Bronchial epithelial cell (primary cell): ENCODE measurements at regions not wholly inside any gene's neighbourhood (a gene's known extent, or its start where the extent isn't known, plus 50 kb on each side); places are given as distances from the start of the nearest gene placed in this dataset.

Experiments used
- DNase-seq: peaks from one replicate; pipeline ENCODE4 v3.0.0-alpha.2; 2010; ENCODE audit warnings: low read depth
- FAIRE-seq: peaks from 2 replicates; lab custom pipeline; 2011; peaks lifted over from hg19 to GRCh38; lab: Jason Lieb, UNC
- H3K27me3 ChIP-seq: 2 replicates; pipeline ENCODE4 v1.5.1; 2011; ENCODE audit warnings: low read length; ENCODE audit not compliant: control insufficient read depth, insufficient read depth
- H3K36me3 ChIP-seq: 2 replicates; pipeline ENCODE4 v1.5.1; 2011; ENCODE audit warnings: low read length; ENCODE audit not compliant: control insufficient read depth, insufficient read depth
- H3K4me3 ChIP-seq: 2 replicates; pipeline ENCODE4 v1.5.1; 2011; ENCODE audit warnings: mild to moderate bottlenecking, low read depth, low read length, control low read depth
- TF ChIP-seq, protein P1 (sequence below): IDR thresholded peaks from 2 replicates; pipeline ENCODE4 v1.5.1; 2011; ENCODE audit warnings: mild to moderate bottlenecking, moderate library complexity, low read length, control low read depth, inconsistent platforms; ENCODE audit not compliant: insufficient read depth, severe bottlenecking

DNA sequence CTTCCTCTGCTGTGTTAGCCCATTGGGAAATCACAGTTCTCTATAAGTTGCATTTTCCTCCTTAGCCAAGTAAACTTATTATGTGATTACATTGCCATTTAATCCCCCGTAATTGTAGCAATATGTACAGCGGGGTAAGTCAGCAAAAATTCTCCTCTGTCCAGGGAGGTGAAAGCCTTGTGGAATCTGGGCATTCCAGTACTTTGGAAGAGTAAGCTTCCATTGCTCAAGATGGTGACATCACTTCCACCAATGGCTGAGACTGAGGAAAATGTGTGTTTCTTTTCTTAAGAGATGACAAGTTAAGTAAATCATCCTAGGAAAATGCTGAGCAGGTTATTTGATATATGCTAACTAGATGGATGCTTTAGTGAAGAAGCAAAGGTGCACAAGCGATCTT, 436.7 kb downstream of the CETN3 start:
- TF ChIP-seq, protein P1, sequence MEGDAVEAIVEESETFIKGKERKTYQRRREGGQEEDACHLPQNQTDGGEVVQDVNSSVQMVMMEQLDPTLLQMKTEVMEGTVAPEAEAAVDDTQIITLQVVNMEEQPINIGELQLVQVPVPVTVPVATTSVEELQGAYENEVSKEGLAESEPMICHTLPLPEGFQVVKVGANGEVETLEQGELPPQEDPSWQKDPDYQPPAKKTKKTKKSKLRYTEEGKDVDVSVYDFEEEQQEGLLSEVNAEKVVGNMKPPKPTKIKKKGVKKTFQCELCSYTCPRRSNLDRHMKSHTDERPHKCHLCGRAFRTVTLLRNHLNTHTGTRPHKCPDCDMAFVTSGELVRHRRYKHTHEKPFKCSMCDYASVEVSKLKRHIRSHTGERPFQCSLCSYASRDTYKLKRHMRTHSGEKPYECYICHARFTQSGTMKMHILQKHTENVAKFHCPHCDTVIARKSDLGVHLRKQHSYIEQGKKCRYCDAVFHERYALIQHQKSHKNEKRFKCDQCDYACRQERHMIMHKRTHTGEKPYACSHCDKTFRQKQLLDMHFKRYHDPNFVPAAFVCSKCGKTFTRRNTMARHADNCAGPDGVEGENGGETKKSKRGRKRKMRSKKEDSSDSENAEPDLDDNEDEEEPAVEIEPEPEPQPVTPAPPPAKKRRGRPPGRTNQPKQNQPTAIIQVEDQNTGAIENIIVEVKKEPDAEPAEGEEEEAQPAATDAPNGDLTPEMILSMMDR = no peak
- no peaks in the 10 kb centered on the region for H3K36me3 ChIP-seq
- H3K27me3 ChIP-seq = no peaks in the 10 kb centered on the region
- no peak overlapping the region for H3K4me3 ChIP-seq
- DNase-seq = peak; percentile 60
- no peak for FAIRE-seq

DNA sequence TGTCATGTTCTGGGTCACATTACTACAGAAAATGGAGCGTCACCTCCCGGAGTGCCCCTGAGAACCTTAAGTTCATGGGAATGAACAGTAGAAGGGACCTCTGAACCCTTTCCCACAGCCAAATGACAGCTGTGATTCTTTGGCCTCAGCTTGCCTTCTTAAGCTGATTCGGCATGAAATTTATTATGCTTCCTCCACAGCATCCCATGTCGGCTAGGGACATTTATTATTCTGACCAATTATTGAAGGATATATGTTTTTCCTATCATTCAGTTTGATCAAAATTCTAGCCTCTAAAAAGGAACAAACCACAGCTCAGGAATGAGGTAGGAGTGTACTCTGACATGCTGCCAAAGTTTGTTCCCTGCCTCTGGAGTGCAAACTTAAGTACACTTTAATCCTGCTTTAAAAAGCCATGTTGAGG, 440.6 kb downstream of the CETN3 start:
- TF ChIP-seq, protein P1 = no peak
- FAIRE-seq = no peak
- Histone ChIP-seq H3K36me3 (no peaks in the 10 kb centered on the region), H3K4me3 (no peak overlapping the region), H3K27me3 (no peaks in the 10 kb centered on the region)
- DNase-seq = no peak

DNA sequence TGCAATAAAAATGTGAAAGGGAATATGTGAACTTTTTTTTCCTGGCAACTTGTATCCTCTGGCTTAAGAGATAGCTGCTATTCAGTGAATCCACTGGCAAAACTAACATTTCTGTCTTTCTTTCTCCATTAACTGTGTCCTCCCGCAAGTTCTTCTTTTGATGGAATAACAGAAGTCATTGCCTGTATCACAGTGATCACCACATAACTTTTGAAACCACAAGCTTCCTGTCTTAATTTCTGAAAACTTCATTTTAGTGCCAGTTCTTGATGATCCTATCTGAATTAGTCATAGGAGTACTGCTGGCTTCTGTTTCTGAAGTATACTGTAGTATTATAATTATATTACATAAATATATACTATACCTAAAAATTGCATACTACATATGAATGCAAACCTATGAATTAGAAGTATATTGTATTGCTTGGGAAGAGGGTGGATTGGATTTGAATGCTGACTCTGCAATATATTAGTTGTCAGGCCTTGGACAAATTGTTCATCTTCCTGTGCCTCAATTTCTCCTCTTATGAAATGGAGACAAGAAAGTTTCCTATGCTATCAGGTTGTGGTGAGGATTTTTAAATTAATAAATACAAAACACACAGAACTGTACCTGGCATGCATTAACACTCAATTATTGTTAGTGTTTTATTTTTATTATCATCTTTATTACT, 441.6 kb downstream of the CETN3 start:
- no peak for FAIRE-seq
- TF ChIP-seq, protein P1 = no peak
- peak; percentile 42 for DNase-seq
- no peaks in the 10 kb centered on the region for H3K36me3 ChIP-seq
- no peak overlapping the region for H3K4me3 ChIP-seq
- H3K27me3 ChIP-seq = no peaks in the 10 kb centered on the region

DNA sequence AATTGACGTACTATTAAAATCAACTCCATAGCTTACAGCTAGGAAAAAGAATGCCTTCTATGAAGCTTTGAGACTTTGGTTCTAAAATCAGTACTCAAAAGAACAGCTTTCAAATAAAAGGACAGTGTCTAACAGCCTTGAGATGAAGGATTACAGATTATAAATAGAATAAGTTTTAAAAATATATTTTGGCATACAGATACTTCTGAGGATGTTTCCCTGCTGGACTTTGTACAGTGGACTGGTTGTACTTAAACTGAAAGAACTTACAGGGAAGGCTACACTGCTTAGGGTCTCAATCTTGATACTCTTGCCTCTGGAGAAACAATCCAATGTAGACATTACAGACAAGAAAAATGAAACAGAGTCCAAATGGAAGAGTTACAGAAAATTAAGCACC, 452.7 kb downstream of the CETN3 start:
- TF ChIP-seq, protein P1 = no peak
- H3K27me3 ChIP-seq = no peaks in the 10 kb centered on the region
- H3K4me3 ChIP-seq = no peak overlapping the region
- DNase-seq = no peak
- FAIRE-seq = no peak
- no peaks in the 10 kb centered on the region for H3K36me3 ChIP-seq

DNA sequence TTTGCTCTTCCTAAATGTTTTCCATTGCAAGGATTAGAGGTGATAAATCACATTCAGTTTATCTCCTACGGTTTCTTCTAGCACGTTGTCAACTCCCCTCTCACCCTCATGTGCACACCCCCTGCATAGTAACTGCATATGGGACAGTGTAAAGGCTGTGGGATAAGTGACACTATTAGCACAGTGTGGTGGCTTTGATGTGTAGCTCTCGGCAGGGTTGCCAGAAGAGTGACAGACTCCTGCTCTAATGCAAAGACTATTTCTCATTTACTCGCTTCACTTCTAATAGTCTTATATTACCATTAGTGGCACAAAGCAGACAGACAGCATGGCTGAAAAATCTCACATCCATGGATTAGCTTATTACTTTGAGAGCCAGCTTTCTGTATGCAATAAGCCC, 454.6 kb downstream of the CETN3 start:
- H3K36me3 ChIP-seq = no peaks in the 10 kb centered on the region
- FAIRE-seq (no peak), DNase-seq (no peak)
- H3K27me3 ChIP-seq = no peaks in the 10 kb centered on the region
- TF ChIP-seq, protein P1 = no peak
- H3K4me3 ChIP-seq = no peak overlapping the region

DNA sequence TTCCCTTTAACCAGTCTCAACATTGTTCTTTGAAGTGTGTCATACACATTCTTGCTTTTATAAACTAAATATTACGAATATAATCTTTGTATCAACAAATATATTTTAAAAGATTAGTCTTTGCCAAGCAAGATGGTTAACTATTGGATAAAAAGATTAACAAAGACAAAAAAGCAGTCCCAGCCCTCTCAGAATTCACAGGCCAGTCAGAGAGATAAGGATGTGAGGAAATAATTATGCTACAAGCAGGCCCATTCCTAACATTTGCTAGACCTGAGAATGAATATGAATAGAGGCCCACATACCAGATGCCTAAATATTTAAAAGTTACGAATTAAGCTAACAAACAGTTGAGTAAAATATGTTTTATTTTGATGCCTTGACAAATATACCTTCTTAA, 457.7 kb downstream of the CETN3 start:
- no peak for DNase-seq
- TF ChIP-seq, protein P1 = no peak
- Histone ChIP-seq H3K27me3 (no peaks in the 10 kb centered on the region), H3K4me3 (no peak overlapping the region), H3K36me3 (no peaks in the 10 kb centered on the region)
- FAIRE-seq = no peak
